Muscle layer of colon (tissue), 2 donors: ENCODE measurements at regions not wholly inside any gene's neighbourhood (a gene's known extent, or its start where the extent isn't known, plus 50 kb on each side); places are given as distances from the start of the nearest gene placed in this dataset.
A peak's percentile ranks its signal among the peaks of the same experiment; 100 is the strongest.

ENCODE experiments used
- H3K27ac ChIP-seq: one replicate; pipeline ENCODE4 v1.7.0; 2013; ENCODE audit warnings: low read depth, mild to moderate bottlenecking, low read length, moderate library complexity
- H3K27me3 ChIP-seq, 2 donors: one replicate each; pipeline ENCODE4 v1.7.0; 2013; ENCODE audit warnings: low read length in 2 of 2, mild to moderate bottlenecking in 2 of 2; ENCODE audit not compliant: insufficient read depth in 2 of 2, control insufficient read depth in 1 of 2
- H3K36me3 ChIP-seq: one replicate; pipeline ENCODE4 v1.7.0; 2013; ENCODE audit warnings: mild to moderate bottlenecking, low read length; ENCODE audit not compliant: insufficient read depth
- H3K4me1 ChIP-seq: one replicate; pipeline ENCODE4 v1.7.0; 2013; ENCODE audit warnings: mild to moderate bottlenecking, low read length; ENCODE audit not compliant: insufficient read depth
- H3K4me3 ChIP-seq, 2 donors: one replicate each; pipeline ENCODE4 v1.7.0; 2013; ENCODE audit warnings: low read length in 2 of 2, low read depth in 1 of 2, mild to moderate bottlenecking in 1 of 2, moderate library complexity in 1 of 2
- H3K9ac ChIP-seq: one replicate; pipeline ENCODE4 v1.7.0; 2013; ENCODE audit warnings: low read length
- H3K9me3 ChIP-seq: one replicate; pipeline ENCODE4 v1.7.0; 2013; ENCODE audit warnings: mild to moderate bottlenecking, low read length
- donor health status: abdominal sarcoma.
- donor health status: Adenocarcinoma of cecum.

- Histone ChIP-seq H3K4me3 (peak overlapping the region in 1 of 2 donors; percentile 29), H3K27ac (peak overlapping the region; percentile 1), H3K36me3 (no peaks in the 10 kb centered on the region), H3K9ac (peak overlapping the region; percentile 28), H3K27me3 (no peaks in the 10 kb centered on the region), H3K4me1 (no peaks in the 10 kb centered on the region), H3K9me3 (no peaks in the 10 kb centered on the region)
Measured at GRCh38 chr21:16424331-16424751, 694.6 kb downstream of the USP25 start.

GRCh38 chr21:16425376-16425775, 695.6 kb downstream of the USP25 start:
- no peak overlapping the region for H3K9ac ChIP-seq

GRCh38 chr21:16426936-16427335, 697.2 kb downstream of the USP25 start:
- no peaks in the 10 kb centered on the region for H3K4me1 ChIP-seq
- no peaks in the 10 kb centered on the region for H3K9me3 ChIP-seq
- no peak overlapping the region for H3K27ac ChIP-seq
- no peaks in the 10 kb centered on the region for H3K27me3 ChIP-seq
- no peak overlapping the region for H3K9ac ChIP-seq
- H3K4me3 ChIP-seq: no peak overlapping the region
- no peaks in the 10 kb centered on the region for H3K36me3 ChIP-seq

More at GRCh38 chr21:16425376-16425775, 695.6 kb downstream of the USP25 start:
- Histone ChIP-seq H3K4me1 (no peaks in the 10 kb centered on the region), H3K36me3 (no peaks in the 10 kb centered on the region), H3K9me3 (no peaks in the 10 kb centered on the region), H3K4me3 (no peak overlapping the region), H3K27me3 (no peaks in the 10 kb centered on the region), H3K27ac (no peak overlapping the region)

GRCh38 chr21:16427587-16428087, 697.9 kb downstream of the USP25 start:
- Histone ChIP-seq H3K4me1 (no peaks in the 10 kb centered on the region), H3K27me3 (no peaks in the 10 kb centered on the region), H3K36me3 (no peaks in the 10 kb centered on the region), H3K9me3 (no peaks in the 10 kb centered on the region), H3K9ac (no peak overlapping the region), H3K4me3 (no peak overlapping the region), H3K27ac (no peak overlapping the region)

- no peaks in the 10 kb centered on the region for H3K27me3 ChIP-seq
- no peak overlapping the region for H3K9ac ChIP-seq
- no peaks in the 10 kb centered on the region for H3K4me1 ChIP-seq
- no peaks in the 10 kb centered on the region for H3K9me3 ChIP-seq
- H3K27ac ChIP-seq: no peak overlapping the region
- H3K4me3 ChIP-seq: no peak overlapping the region
- no peaks in the 10 kb centered on the region for H3K36me3 ChIP-seq
Measured at GRCh38 chr21:16437586-16437985, 707.8 kb downstream of the USP25 start.

- Histone ChIP-seq H3K9ac (no peak overlapping the region), H3K4me1 (no peaks in the 10 kb centered on the region), H3K27me3 (no peaks in the 10 kb centered on the region), H3K27ac (no peak overlapping the region), H3K9me3 (no peaks in the 10 kb centered on the region), H3K36me3 (no peaks in the 10 kb centered on the region), H3K4me3 (no peak overlapping the region)
Measured at GRCh38 chr21:16438761-16439160, 709.0 kb downstream of the USP25 start.

GRCh38 chr21:16441789-16442188, 712.0 kb downstream of the USP25 start:
- no peak overlapping the region for H3K4me3 ChIP-seq
- H3K27ac ChIP-seq: no peak overlapping the region
- H3K9me3 ChIP-seq: no peaks in the 10 kb centered on the region
- H3K4me1 ChIP-seq: no peaks in the 10 kb centered on the region
- H3K9ac ChIP-seq: no peak overlapping the region
- H3K27me3 ChIP-seq: no peaks in the 10 kb centered on the region
- H3K36me3 ChIP-seq: no peaks in the 10 kb centered on the region

GRCh38 chr21:16454399-16454798, 724.6 kb downstream of the USP25 start:
- Histone ChIP-seq H3K27me3 (no peaks in the 10 kb centered on the region), H3K4me3 (no peak overlapping the region), H3K9ac (no peak overlapping the region), H3K9me3 (no peaks in the 10 kb centered on the region), H3K36me3 (no peaks in the 10 kb centered on the region), H3K27ac (no peak overlapping the region), H3K4me1 (no peaks in the 10 kb centered on the region)

- no peak overlapping the region for H3K4me3 ChIP-seq
- no peak overlapping the region for H3K27ac ChIP-seq
- H3K36me3 ChIP-seq: no peaks in the 10 kb centered on the region
- H3K27me3 ChIP-seq: no peaks in the 10 kb centered on the region
- H3K9me3 ChIP-seq: no peaks in the 10 kb centered on the region
- H3K4me1 ChIP-seq: no peaks in the 10 kb centered on the region
- no peak overlapping the region for H3K9ac ChIP-seq
Measured at GRCh38 chr21:16455526-16455925, 725.7 kb downstream of the USP25 start.

- Histone ChIP-seq H3K36me3 (no peaks in the 10 kb centered on the region), H3K9ac (no peak overlapping the region), H3K4me1 (no peaks in the 10 kb centered on the region), H3K9me3 (no peaks in the 10 kb centered on the region), H3K4me3 (no peak overlapping the region), H3K27me3 (no peaks in the 10 kb centered on the region), H3K27ac (no peak overlapping the region)
Measured at GRCh38 chr21:16455978-16456377, 726.2 kb downstream of the USP25 start.

GRCh38 chr21:16457498-16457897, 727.7 kb downstream of the USP25 start:
- no peak overlapping the region for H3K9ac ChIP-seq

GRCh38 chr21:16460936-16461335, 731.2 kb downstream of the USP25 start:
- Histone ChIP-seq H3K9me3 (no peaks in the 10 kb centered on the region), H3K36me3 (no peaks in the 10 kb centered on the region), H3K9ac (no peak overlapping the region), H3K27me3 (no peaks in the 10 kb centered on the region), H3K4me3 (no peak overlapping the region), H3K27ac (no peak overlapping the region), H3K4me1 (no peaks in the 10 kb centered on the region)

More at GRCh38 chr21:16457498-16457897, 727.7 kb downstream of the USP25 start:
- Histone ChIP-seq H3K27ac (no peak overlapping the region), H3K4me1 (no peaks in the 10 kb centered on the region), H3K4me3 (no peak overlapping the region), H3K9me3 (no peaks in the 10 kb centered on the region), H3K27me3 (no peaks in the 10 kb centered on the region), H3K36me3 (no peaks in the 10 kb centered on the region)
